ENCODE measurements at regions not wholly inside any gene's neighbourhood (a gene's known extent, or its start where the extent isn't known, plus 50 kb on each side); places are given as distances from the start of the nearest gene placed in this dataset.
"Not testable (repeated sequence)": the region's sequence is repeated elsewhere in the genome, so short reads cannot be mapped to it uniquely, and the experiment has no call there.

DNA sequence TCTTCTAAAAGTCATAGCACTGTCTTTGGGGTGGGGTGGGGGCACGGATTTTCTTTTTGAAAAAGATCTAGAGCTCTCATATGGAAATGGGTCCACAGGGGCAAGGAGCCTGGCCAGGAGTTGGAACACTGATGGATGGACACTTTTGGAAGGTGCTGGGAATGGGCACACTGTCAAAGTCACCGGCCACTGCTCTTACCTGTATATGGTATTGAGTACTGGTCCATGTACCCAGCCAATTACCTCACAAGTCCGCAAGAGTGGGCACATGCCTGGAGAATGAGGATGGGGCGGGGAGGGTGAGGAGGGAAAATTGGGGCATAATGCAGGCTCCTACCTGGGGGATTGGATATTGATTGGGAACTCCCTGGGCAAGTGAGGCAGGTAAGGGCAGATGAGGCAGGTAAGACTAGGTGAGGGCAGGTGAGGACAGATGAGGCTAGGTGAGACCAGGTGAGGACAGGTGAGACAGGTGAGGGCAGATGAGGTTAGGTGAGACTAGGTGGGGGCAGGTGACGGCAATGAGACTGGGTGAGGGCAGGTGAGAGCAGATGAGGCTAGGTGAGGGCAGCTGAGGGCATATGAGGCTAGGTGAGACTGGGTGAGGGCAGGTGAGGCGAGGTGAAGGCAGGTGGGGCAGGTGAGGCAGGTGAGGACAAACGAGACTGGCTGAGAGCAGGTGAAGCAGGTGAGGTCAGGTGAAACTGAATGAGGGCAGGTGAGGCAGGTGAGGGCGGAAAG, 167.9 kb downstream of the NRN1 start:
- DNase-seq (ENCODE audit: low read depth, low spot score) = no peak

DNA sequence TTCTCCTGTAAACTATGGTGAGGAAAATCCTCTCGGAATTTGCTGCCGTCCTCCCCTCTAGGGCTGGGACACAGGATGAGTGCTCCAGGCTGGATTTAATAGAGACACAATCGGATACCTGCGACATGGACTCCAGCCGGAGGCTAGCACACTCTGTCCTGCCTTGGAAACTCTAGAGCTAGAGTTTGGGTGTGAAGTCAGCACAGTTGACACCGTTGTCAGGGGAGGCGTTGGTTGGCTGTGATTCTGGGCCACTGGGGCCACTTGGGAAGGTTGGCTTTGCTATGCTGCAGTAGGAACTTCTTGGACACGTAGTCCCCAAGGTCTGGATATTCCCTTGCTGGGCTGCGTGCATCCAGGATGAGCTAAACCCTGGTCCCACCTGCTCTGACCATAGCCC, 169.4 kb downstream of the NRN1 start:
- DNase-seq (ENCODE audit: low read depth, low spot score) = no peak

DNA sequence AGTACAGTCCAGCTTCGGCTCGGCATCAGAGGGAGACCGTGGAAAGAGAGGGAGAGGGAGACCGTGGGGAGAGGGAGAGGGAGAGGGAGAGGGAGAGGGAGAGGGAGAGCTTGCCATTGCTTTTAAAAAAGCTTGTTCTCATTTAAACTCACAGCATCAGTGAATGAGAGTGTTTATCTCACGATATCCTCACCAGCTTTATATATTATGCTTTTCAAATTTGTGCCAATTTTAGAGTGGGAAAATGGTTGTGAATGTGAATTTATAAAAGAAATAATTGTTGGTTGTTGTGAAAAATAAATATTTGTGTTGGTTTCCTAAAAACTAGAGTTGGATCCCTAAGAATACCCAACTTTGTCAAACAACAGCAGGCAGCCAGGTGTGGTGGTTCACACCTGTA, 170.1 kb downstream of the NRN1 start:
- not testable (repeated sequence) for DNase-seq (ENCODE audit: low read depth, low spot score)

DNA sequence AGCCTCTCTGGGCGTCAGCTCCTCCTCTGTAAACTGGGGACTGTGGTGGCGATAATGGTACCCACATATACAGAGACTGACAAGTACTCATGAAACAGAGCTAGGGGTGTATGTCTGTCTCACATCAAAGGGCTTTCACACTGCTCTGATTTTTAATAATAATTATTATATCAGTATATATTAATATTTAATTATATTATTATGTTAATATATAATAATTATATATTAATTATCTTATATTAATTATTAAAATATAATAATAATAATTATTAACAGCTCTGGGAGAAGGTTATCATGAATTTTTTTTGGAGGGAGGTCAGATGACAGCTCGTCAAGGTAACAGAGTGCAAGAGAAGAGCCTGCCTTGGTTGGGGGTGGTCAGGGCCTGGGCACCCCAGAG, 173.6 kb downstream of the NRN1 start:
- no peak for DNase-seq (ENCODE audit: low read depth, low spot score)

DNA sequence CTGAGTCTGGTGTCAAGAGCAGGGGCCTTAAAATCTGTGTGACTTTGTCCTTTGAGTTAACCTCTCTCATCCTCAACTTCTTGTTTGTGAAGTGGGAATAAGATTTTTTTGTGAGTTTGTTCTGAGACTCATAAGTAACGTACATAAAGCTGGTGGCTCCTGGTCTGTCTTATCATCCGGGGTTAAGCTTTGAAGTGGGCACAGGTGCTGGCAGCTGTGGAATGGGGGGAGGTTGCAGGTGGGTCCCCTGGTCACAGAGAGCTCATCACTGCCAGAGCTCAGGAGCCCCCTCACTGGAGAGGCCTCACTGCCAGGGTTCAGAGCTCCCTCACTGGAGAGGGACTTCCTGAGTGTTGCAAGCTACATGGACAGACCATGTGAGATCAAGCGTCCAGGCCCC, 174.1 kb downstream of the NRN1 start:
- no peak for DNase-seq (ENCODE audit: low read depth, low spot score)

DNA sequence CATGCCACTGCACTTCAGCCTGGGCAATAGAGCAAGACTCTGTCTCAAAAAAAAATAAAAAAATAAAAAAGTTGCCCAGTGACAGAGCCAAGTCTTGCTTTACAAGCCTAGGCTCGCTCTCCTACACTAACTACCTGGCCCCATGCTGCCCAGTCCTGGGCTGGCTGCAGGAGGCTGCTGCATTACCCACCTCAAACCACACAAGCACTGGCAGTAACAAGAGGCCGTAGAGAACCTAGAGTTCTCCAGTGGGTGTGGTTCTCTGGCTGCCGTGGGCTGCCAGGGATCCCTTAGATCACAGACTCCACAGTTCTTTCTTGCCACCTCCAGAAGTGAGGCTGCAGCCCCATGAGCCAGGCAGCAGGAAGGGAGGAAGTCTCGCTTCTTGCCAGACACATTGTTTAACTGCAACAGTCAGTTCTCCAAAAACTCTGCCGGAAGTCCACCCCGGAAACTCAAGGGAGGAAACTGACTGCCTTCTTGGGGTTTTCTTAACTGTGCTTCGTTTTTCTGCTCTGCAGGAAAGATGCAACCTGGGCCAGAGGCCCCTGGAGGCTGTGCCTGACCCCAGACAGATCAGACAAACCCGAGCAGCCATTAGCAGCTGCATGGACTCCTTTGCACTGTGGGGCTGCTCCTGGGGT, 175.4 kb downstream of the NRN1 start:
- DNase-seq (ENCODE audit: low read depth, low spot score) = not testable (repeated sequence)

DNA sequence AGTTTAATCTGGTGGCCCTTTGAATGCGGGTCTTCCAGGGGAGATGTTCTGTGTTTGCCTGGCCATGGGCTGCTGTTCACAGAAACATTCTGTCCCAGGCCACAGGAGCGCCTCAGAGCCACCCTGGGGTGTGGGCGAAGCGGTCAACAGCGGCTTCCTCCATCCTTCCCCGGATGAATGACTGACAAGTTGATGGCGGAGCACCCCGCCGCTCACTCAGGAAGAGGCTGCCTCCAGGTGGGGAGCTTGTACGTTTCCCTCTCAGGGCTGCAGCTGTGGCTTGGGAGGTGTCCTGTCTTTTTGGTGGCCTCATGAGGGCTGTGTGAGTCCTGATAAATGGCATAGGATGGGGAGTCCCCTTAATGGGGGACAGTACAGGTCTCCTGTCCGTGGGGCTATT, 178.4 kb downstream of the NRN1 start:
- DNase-seq (ENCODE audit: low read depth, low spot score) = no peak

DNA sequence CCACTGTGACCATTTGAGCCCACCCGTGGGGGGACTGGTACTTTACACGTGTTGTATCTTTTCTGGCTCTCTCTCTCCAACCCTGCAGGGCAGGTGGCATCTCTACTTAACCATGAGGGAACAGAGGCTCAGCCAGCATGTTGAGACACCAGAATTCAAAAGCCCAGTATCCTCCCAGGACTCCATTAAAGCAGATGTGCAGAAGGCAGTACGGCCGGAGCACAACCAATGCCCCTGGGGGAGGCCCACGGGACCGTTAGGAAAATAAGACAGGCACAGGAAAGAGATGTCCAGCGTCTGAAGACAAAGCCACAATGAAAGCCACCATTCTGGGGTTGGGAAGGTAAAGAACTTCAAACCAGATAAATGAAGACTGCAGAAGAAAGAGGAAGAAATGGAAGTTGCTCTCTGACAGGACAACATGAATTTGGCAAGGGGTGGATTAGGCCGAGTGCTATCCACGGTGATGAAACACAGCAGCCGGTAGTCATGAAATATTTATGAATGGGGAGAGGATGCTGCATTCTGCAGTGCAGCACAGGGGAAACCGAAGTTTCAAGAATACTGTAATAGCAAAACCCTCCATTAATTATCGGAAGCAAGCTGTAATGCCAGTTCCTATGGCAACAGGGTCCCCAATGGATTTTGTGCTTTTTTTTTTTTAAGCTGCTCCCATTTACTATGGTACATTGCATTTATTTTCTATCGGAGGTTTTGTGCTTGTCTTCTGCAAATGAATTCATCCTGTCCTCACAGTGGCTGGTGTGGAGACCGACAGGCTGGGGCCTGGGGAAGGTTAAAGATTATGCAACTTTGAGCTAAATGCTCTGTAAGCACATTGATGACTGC, 179.4 kb downstream of the NRN1 start:
- DNase-seq (ENCODE audit: low read depth, low spot score) = no peak

DNA sequence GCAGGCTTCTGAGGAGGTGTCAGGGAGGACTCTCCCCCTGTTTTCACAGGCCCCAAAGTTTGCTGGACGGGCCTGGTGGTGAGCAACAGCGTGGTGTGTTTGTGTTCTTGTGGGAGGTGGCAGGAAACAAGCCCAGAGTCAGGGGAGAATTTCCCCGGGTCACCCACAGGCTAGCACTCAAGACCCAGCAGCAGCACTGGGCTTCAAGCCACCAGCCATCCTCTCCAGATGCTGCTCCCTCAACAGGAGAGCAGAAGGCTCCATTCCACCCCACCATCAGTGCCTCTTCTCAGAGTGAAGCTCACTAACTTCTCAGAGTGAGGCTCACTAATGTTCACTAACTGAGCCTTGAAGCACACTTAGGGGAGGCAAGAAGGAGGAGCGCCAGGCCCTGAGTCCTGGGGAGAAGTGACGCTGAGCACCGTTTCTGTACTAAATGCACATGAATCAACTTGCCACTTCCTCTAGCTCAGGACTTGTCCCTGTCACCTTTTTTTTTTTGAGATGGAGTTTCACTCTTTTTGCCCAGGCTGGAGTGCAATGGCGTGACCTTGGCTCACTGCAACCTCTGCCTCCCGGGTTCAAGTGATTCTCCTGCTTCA, 182.2 kb downstream of the NRN1 start:
- not testable (repeated sequence) for DNase-seq (ENCODE audit: low read depth, low spot score)
